ENCODE measurements at regions not wholly inside any gene's neighbourhood (a gene's known extent, or its start where the extent isn't known, plus 50 kb on each side); places are given as distances from the start of the nearest gene placed in this dataset.
A peak's percentile ranks its signal among the peaks of the same experiment; 100 is the strongest.
"Not testable (repeated sequence)": the region's sequence is repeated elsewhere in the genome, so short reads cannot be mapped to it uniquely, and the experiment has no call there.

DNA sequence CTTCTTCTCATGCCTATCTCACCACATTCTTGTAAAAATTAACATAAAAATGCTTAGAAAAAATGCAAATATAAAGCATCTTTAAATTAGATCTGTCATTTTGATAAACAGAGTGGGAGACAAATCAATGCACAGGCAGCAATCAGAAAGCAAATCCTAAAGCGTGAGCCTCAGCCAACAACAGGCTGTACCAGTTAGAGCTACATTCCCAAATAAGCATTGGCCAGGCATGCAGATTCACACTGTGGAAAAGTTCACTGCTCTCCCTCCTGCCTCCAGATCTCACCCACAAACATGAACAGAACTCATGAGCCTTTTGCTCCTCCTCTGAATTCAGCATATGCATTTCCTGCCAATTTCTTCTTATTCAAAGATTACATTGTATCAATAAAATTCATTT, 115.2 kb upstream of the FAT3 start:
- no peak for DNase-seq

DNA sequence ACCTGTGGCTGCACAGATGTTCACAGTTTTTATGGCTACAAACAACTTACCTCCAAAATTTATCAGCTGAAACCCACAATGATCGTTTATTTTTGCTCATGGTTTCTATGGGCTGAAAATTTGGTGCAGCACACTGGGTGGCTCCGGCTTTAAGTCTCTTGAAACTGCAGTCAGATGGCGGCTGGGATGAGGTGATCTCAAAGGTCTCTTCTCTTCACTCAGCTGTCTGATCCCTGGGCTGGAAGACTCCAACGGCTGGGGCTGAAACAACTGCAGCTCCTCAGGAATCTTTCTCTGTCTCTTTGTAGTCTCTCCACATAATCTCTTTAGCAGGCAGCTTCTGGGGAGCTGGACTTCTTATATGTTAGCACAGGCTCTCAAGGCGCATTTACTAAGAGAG, 117.3 kb upstream of the FAT3 start:
- no peak for DNase-seq

GRCh38 chr11:92104349-92104748, 120.3 kb upstream of the FAT3 start:
- DNase-seq, result no peak

DNA sequence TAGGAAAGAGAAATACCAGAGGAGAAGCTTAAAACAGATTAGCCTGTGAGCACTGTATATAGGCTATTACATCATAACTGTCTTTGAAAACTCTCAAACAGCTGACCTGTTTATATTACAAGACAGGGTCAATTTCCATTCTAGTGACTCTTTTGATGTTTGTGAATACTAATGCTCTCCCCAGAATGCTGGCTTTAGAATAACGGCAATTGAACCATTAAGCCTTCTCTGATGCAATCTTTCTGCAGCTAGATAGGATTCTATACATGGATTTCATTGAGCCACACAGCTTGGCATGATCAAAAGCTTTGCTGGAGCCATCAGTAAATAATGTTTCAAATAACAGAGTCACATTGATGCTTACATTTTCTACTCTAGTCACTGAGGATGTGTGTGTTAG, 122.7 kb upstream of the FAT3 start:
- no peak for DNase-seq

- no peak for DNase-seq
These were observed 125.4 kb upstream of the FAT3 start for GRCh38 chr11:92099183-92099582.

DNA sequence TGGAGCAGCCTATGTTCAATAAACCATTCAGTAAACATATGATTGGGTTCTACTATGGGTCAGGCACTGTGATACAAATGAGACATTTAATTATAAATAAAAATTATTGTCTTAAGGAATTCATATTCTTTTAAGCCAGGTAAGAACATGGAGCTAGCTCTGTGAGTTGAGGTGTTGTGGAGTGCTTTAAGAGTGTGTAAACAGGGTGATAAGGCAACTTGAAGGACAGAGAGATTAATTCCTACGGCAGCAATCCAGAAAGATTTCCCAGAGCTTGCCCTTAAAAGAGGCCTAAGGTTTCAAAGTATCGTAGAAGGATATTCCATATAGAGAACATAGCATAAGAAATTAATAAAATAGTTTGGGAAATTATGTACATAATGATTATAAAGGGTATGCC, 126.4 kb upstream of the FAT3 start:
- DNase-seq, result no peak

GRCh38 chr11:92087725-92088537, 136.7 kb upstream of the FAT3 start:
- no peak for DNase-seq

DNA sequence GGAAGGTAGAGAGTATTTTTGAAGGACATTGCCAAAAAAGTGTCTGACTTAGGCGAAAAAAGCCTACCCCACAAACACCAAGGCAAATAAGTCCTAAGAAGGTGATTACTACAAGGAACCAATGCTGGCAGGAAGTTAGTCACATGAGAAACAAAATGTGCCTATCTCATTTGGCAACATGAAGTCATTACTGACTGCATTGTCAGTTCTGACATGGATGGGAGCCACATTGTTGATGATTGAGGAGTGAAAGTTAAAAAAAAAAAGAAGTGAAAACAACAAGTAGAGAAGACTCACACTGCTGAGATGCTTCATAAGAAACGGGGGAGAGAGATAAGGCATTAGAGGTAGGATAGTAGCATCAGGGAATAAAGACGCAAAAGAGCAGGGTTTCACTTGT, 141.5 kb upstream of the FAT3 start:
- DNase-seq, result no peak

- no peak for DNase-seq
These were observed 142.0 kb upstream of the FAT3 start for GRCh38 chr11:92082652-92083051.

DNA sequence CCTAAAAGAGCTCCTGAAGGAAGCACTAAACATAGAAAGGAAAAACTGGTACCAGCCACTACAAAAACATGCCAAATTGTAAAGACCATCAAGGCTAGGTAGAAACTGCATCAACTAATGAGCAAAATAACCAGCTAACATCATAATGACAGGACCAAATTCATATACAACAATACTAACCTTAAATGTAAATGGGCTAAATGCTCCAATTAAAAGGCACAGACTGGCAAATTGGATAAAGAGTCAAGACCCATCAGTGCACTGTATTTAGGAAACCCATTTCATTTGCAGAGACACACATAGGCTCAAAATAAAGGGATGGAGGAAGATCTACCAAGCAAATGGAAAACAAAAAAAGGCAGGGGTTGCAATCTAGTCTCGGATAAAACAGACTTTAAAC, 150.1 kb upstream of the FAT3 start:
- DNase-seq, result not testable (repeated sequence)

- DNase-seq, result no peak
These were observed 153.0 kb upstream of the FAT3 start for GRCh38 chr11:92071660-92072059.

DNA sequence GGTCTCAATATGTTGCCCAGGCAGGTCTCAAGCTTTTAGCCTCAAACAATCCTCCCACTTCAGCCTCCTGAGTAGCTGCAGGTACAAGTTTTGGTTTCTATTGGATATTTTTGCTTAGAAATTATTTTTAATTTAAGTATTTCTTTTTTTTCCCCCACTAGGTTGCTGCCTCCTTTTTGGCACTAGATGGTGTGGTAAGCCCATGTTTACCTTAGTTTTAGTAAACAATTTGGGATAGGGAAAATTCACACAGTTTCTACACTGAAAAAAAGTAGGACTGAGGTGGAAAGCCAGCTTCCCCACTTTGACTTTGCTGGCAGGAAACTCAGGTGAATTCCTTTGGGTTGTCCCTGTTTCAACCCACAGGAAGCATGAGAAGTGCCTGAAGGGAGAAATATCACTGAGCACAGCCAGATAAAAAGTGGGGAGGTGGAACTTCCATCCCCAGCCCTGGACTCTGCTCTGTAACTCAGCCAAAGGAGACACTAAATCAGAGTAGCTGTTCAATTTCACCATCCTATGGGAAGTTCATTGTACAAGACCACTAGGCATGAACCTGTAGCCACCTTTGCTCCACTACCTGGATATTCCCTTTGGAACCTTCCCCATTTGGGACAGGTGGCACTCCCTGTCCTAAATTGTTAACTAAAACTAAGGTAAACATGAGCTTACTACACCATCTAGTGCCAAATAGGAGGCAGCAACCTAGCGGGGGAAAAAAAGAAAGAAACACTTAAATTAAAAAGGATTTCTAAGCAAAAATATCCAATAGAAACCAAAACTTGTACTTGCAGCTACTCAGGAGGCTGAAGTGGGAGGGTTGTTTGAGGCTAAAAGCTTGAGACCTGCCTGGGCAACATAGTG, 154.4 kb upstream of the FAT3 start:
- DNase-seq, result no peak

- no peak for DNase-seq
These were observed 157.6 kb upstream of the FAT3 start for GRCh38 chr11:92067016-92067415.

DNA sequence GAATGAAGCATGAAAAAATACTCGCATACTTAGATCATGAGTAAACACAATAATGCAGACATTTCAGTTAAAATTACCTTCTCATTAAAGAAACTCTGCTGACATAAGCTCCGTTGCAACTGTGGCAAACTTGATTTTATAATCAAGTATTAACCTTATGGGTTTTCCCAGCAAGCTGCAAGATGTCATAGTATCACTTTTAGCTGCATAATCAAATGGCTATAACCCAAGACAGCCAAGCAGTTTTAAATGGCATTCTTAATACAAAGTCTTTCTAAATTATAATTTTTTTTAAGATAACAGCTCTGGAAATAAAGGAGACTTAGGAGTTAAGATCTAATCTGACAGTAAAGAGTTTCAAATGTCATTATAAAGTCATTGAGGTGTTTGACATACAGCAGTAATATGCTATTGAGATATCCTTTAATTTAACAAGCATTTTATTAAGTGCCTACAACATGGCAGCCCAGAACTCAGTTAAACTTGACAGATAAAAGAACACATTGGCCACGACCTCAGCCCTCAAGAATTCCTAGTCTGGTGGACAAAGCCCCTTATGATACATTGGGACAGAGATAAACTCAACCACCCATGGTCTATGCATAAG, 163.1 kb upstream of the FAT3 start:
- DNase-seq, result no peak

- no peak for DNase-seq
These were observed 166.7 kb upstream of the FAT3 start for GRCh38 chr11:92057849-92058442.

DNA sequence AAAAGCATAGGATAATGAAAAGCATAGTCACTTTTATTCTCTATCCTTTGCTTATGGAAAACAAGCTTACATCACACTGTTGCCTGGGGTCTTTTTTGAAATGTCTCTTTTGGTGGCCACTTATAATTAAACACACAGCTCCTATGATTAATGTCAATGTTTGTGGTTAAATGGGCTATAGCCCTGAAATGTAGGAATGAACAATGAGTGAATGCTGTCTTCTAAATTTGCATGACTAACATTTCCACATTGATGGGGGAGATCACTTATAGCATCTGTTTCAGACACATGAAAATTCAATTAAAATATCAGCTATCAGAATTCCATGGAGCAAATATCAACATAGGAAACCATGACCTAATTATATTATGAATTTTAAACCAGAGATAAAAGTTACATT, 171.4 kb upstream of the FAT3 start:
- no peak for DNase-seq

GRCh38 chr11:92050305-92050704, 174.3 kb upstream of the FAT3 start:
- DNase-seq, result peak; percentile 27

DNA sequence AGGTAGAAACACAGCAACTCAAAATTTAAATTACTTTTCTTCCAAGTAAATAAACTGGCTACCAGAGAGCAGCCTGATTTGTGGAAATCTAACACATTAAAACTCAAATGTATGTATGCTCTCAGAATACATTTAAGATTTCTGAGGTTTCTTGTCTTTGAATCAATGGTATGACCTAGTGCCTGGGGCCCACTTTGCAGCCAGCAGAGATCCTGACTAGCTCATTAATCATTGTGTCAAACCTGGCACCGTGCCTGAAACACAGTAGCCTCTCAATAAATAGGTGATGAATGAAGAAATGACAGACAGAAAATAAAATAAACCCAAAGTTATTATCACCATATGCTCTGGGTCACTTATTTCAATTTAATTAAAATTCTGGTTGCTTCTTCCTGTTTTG, 176.2 kb upstream of the FAT3 start:
- no peak for DNase-seq

GRCh38 chr11:92046103-92046502, 178.5 kb upstream of the FAT3 start:
- DNase-seq, result no peak

- no peak for DNase-seq
These were observed 179.3 kb upstream of the FAT3 start for GRCh38 chr11:92045301-92045700.

- DNase-seq, result no peak
These were observed 189.1 kb upstream of the FAT3 start for GRCh38 chr11:92035488-92035887.

DNA sequence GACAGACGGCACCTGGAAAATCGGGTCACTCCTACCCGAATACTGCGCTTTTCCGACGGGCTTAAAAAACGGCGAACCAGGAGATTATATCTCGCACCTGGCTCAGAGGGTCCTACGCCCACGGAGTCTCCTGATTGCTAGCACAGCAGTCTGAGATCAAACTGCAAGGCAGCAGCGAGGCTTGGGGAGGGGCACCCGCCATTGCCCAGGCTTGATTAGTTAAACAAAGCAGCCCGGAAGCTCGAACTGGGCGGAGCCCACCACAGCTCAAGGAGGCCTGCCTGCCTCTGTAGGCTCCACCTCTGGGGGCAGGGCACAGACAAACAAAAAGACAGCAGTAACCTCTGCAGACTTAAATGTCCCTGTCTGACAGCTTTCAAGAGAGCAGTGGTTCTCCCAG, 197.5 kb upstream of the FAT3 start:
- DNase-seq, result not testable (repeated sequence)

DNA sequence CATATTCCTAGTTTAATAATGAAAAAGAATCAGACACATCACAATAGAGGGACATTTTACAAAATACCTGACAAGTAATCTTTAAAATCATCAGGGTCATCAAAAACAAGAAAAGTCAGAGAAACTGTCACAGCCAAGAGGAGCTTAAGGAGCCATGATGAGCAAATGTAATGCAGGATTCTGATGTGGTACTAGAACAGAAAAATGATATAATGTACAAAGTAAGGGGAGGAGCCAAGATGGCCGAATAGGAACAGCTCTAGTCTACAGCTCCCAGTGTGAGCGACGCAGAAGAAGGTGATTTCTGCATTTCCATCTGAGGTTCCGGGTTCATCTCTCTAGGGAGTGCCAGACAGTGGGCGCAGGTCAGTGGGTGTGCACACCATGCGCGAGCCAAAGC, 198.0 kb upstream of the FAT3 start:
- no peak for DNase-seq

DNA sequence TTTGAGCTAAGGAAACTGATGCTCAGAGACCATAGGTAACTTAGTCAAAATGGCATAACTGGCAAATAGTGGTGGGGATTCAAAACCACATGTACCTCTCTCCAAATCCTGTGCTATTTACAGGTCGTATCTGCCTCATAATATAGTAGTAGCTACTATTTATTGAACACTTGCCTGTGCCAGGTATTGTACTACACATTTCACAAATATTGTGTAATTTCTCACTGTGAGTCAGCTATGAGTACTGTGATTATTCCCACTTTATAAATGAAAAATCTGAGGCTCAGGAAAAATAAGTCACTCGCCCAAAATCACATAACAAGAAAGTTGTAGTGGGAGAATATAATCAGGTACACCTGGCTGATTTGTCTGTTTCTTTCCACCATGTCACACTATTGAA, 199.8 kb upstream of the FAT3 start:
- no peak for DNase-seq
